COLO668 (cell line): ENCODE measurements at regions not wholly inside any gene's neighbourhood (a gene's known extent, or its start where the extent isn't known, plus 50 kb on each side); places are given as distances from the start of the nearest gene placed in this dataset.
"Not testable (repeated sequence)": the region's sequence is repeated elsewhere in the genome, so short reads cannot be mapped to it uniquely, and the experiment has no call there.

Source experiments
- DNase-seq: peaks from one replicate; lab custom pipeline; 2025; ENCODE audit not compliant: unreplicated experiment; lab: John Stamatoyannopoulos, UW

DNA sequence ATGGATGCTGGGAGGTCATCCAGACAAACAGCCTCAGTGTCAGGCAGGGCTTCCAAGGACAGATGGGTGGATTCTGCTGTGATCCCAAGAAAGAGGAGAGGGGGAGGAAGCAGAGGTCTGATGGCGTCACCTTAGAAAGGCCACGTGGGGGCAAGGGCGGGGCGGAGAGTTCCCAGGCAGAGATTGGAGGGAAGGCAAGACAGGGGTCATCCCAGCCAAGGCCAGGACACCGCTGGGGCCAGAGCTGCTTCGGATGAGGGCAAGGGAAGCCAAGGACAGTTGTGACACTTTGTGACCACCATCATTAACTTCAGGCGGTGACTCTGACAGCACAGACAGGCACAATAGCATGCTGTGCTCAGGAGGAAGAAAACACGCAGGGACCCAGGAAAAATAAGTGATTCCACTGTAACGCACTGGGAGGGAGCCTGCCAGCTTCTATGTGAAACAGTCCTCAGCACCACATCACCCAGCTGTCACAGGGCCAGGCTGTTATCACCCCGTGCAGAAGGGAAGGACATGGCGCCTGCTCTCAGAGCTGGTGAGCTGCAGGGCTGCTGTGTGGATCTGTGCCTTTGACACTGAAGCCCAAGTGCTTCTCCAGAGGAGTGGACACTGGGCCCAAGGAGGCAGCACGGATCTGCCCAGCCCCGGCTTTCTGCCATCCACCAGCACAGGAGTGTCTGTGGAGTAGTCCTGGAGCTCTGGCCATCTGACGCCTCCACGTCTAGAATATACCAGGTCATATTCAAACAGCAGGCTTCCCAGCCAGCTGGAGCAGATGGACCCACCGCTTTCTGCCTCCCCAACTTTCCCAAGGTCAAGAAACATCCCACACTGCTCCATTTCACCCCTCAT, 204.1 kb downstream of the NDUFA10 start:
- DNase-seq: no peak

DNA sequence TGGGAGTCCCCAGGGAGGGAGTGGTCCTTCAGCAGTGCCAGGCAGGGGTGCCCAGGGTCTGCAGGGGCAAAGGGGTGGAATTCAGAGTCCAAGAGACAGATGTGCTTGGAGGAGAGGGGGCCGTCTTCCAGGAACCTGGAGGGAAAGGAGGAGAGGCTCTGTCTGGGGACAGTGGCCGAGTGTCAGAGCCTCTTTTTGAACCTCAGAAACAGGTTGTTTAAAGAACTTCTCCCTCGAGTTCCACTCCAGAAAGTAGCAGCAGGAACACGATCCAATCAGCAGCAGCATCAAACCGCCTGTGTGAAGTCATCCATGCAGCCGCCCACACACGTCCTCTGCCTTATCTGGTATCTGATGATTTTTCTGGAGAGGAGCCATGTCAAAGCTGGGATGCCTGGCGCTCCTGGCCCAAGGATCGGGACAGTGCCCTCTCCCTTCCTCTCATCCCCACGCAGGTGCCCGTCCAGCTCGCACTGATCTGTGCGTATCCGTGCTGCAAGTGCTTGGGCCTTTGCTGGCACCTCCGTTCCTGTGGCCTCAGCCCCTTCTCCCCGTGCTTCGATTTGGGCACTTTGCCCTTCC, 205.1 kb downstream of the NDUFA10 start:
- no peak for DNase-seq

DNA sequence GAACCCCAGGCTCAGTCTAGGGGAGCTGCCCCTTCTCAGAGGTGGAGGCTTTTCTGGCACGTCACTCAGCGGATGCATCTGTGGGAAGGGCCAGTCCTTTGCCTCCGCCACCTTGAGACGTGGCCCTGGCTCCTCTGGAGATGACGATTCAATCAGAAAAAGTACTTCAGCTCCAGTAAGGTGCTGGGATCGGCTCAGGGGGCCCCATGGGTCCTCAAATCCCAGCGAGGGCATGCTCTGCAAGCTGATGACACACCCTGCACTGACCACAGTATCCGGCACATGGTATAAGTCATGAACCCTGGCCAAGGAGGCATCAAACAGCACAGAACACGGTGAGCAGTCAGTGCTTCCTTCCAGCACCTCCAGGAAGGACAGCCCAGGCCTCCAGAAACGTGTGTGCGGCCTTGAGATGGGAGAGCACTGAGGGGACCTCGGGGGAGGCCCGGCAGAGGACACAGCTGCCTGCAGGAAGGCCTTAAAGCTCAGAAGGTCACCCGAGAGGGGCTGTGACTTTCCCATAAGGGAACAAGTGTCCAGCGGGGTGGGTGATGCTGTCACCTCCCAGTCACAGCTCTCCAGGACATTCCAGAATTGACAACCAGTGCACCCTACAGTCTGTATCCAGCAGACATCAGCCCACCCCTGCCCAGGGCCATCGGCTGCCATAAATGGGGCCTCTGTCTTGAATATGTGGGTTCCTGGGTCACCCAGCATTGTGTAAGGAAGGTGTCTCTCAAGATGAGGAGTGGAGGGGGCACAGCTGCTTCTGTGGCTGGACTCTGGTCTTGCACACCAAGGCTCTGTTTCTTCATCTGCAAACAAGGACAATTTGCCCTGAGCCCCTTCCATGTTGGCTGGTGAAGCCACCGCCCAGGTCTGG, 205.8 kb downstream of the NDUFA10 start:
- DNase-seq: no peak

DNA sequence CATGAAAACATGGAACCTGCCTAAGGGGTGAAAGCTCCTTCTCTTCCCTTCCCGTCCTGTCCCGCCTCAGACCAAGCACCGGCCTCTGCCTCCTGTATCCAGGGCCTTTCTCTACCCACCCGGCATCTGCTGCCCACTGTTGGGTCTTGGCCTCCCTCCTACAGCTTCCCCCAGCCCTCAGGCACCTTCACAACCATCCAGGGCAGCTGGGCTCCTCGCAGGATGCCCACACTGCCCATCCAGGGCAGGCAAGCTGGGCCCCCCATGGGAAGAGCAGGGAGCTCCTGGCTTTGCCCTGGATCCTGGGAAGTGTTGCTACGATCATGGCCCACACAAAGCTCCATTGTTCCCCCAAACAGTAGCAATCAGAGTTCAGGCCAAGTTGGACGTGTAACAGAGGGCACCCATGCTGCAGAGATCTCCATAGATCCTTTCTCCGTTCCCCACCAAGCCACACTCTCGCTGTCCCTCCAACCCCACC, 206.6 kb downstream of the NDUFA10 start:
- no peak for DNase-seq

DNA sequence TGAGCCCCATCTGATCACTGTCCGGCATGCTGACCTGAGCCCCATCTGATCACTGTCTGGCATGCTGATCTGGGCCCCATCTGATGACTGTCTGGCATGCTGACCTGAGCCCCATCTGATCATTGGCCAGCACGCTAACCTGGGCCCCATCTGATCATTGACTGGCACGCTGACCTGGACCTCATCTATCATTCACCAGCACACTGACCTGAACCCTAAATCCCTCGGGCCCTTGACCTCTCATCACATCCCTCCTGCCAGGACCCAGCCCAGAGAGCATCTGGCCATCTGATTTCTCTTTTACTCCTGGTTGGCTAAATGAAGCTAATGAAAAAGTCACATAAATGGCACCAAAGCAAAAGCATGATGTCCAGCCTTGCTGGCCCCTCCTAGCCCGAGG, 207.1 kb downstream of the NDUFA10 start:
- DNase-seq: no peak

DNA sequence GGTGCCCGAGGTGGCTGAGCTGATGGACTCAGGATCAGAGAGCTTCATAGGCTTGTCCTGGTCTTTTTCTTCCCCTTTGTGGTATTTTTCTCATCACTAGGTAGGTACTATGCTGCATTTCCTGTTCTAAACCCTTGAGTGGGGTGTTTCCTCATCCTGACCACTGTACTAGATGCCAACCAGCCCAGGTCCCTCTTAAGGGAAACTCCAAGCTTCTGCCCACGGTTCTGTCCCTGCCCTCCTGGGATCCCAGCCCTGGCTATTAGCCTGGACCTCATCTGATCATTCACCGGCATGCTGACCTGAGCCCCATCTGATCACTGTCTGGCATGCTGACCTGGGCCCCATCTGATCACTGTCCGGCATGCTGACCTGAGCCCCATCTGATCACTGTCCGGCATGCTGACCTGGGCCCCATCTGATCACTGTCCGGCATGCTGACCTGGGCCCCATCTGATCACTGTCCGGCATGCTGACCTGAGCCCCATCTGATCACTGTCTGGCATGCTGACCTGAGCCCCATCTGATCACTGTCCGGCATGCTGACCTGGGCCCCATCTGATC, 207.6 kb downstream of the NDUFA10 start:
- DNase-seq: not testable (repeated sequence)

DNA sequence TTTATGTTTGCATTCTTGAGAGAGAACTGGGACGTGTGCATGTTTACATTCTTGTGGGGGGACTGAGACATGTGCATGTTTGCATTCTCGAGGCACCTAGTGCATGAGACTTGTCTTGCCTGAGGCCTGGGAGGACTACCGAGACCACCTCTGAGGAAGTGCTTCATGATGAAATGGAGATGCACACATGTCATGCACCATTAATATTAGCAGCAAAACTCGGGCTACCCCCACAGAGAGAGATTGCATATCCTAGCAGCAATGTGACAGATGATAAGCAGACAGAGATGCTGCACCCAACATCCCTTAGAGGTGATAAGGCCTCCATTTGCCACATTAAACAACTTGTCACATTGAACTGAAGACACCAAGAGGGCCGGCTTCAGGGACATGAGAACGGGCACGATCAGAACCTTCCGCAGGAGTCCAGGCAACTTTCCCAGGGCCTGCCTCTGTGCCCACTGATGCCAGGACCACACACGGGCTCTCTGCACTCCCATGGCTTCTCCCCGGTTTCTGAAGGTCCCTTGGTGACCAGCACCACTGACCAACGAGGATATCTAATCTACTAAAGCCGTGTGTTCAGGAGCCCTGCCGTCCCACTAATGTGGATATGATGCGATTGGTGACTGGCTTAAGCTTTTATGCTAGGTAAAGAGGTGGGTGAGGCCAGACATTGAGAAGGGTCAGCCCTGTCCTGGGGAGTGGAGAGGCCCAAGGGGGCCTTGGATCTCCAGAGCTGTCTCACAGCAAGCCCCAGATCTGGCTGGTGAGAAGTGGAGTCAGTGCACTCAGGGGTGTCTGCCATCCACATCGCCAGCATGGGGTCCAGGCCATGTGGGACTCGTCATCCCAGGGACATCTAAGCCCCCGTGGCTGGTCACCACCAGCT, 208.3 kb downstream of the NDUFA10 start:
- DNase-seq: no peak

DNA sequence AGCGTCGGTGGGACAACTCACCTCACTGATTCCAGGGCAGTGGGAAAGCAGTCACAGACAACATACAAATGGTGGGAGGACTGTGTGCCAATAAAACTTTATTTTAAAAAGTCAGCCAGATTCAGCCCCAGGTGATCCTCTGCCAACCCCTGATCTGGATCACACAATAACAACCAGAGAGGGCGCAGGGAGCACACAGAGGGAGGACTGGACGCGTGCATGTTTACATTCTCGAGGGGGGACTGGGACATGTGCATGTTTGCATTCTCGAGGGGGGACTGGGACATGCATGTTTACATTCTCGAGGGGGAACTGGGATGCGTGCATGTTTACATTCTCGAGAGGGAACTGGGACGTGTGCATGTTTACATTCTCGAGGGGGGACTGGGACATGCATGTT, 209.5 kb downstream of the NDUFA10 start:
- DNase-seq: no peak

DNA sequence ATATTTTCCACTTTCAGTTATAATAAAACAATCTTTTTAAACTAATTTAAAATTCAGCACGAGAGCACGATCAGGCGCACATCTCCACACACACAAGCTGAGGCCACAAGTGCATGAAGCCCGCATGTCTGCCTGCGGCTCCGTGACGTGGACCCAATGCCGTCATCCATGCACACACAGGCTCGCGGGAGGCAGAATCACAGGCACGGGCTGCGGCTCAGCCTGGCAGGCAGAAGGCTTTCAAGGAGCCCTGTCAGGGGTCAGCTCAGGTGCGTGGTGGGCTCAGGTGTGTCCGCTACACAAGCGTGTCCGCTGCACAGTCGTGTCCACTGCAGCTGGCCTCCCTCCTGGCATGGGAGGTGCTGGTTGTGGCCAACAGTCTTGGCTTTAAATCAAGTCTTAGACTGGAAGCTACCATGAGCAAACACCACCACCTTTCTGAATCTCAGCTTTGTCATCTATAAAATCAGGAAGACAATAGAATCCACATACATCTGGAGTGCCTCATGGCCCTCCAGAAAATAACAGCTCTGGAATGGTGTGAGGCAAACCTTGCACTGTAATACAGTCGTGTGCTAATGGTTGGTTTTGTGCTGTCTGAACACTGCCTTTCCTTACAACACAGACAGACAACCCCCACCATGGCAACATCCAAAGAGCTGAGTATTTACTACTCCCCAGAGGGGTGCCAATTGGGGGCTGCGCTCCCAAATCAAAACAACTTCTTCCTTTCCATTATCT, 210.1 kb downstream of the NDUFA10 start:
- no peak for DNase-seq

DNA sequence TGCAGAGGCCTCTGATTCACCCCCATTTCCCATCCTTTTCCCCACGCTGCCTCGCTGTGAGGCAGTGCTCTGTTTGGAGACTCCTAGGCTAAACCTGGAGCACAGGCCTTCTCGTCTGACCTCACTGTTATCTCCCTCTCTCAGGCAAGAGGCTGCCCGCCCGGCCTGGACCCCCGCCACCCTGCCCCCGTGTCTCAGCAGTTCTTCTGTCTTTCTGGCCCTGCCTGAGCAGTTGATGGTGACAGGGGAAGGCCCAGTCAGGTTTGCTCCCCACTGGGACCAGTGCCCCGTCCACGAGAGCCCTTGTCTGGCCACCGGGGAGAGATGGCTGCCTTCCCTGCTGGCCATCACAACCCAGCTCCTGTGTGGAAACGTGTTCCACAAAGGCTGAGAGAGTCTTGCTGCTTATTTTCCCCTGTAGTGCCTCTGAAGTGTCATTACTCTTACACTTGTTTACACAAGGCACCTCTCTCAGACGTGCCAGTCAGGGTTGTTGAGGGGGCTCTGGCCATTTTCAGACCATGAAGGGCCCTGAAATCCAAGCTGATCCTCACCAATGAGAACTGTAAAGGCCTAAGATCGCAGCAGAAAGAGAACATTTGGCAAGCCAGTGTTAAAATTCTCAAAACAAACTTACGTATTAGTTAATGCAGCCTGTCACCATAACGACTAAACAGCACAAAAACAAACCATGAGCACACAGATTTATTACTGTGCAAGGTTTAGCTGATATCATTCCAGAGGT, 210.9 kb downstream of the NDUFA10 start:
- no peak for DNase-seq

DNA sequence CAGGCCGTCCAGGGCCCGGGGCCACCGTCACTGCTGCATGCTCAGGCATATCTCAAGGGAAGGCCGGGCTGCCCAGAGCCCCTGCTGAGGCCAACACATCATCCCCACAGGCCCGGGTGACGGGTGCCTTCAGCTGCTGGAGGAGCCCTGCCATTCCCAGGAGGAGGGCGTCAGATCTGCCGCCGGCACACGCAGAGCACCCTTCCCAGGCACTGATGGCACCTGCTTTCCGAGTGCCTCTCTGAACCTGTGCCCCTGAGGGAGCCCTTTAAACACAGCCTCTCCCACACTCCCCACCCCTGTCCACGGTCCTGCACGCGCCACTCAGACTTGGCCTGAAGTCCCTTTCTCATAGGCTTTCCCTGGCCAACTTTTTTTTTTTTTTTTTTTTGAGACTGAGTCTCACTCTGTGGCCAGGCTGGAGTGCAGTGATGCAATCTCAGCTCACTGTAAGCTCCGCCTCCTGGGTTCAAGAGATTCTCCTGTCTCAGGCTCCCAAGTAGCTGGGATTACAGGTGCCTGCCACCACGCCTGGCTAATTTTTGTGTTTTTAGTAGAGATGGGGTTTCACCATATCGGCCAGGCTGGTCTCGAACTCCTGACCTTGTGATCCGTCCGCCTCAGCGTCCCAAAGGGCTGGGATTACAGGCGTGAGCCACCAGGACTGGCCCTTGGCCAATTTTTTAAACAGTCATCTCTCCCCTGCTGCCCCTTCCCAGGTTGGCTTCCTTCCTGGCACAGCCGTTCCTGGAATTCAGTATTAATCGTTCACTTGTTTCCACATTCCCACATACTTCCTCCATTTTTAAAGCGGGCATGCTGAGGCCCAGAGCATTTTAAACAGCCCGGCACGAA, 211.7 kb downstream of the NDUFA10 start:
- DNase-seq: no peak

DNA sequence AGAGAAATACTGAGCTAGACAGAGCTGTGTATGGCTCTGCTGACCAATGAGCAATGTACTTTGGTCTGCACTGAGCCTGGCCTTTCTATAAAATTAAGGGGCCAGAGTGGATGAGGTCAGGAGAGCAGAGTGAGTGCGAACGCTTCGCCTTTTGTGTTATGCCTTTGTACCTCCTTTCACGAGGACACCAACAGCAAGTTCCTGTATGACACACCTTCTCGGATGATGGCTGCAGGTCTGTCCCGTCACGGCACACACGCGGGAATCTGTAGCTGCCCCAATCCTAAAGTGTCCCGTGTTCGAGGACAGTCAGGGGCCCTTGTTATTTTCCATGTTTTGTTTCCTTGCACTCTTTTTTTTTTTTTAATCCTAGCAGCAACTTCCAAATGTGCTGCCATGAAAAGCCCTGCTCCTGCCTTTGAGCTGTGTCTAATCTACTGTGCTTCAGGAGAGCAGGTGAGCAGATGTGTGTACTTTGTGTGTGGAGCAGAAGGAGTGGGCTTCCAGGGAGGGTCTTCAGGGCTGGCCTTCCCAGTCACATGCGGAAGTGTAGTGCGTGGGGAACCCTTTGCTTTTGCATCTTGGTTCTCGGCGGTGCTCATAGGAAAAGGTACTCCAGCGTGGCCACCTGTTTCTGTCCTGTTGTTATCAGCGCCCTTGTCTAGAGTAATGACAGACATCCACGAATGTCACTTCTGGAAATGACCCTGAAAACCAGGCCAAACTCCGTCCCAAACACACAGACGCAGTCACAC, 213.2 kb downstream of the NDUFA10 start:
- DNase-seq: no peak

DNA sequence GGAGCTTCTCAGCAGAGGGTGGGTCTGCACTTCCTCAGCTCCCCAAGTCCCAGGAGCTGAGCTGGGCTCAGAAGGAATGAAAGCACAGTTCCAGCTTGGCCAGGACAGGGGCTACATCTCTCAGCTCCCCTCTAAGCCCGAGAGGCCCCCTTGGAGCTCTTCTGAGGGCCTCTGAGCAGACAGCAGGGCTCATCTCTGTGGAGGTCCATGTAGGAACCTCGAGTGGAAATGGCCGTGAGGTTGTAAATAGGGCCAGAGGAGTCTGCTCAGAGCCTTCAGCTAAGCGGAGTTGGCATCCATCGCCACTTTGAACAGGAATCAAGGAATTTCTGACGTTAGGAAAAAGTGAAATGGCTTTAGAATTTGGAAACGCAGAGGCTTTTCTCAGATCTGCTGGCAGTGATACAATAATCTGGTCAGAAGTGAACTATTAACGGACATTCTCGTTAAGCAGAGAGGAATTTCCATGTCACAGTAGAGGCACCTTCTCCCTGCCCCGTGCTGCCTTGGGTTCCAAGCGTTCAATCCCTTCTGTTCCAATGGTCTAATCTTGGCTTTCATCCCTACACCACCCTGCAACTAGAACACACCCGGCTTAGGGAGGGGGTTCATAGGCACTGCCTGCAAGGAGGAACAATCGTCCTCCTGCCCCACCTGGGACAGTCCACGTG, 213.9 kb downstream of the NDUFA10 start:
- no peak for DNase-seq

DNA sequence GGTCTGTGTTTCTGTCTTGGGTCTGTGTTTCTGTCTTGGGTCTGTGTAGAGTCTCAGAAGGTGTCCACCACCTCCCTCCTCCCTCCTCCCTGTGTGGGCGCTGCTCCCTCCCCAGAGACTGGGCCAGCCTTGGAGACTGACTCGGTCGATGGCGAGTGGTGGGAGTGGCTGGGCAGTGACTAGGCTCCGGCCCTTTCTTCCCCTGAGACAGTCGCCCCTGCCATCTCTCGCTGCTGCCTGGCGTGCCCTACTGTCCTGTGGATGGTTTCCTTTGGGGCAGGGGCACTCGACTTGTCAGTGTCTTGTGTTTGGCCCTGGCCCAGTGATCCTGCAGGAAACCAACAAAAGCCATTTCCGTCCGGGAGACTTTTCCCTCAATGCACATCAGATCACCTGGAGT, 215.8 kb downstream of the NDUFA10 start:
- DNase-seq: no peak

DNA sequence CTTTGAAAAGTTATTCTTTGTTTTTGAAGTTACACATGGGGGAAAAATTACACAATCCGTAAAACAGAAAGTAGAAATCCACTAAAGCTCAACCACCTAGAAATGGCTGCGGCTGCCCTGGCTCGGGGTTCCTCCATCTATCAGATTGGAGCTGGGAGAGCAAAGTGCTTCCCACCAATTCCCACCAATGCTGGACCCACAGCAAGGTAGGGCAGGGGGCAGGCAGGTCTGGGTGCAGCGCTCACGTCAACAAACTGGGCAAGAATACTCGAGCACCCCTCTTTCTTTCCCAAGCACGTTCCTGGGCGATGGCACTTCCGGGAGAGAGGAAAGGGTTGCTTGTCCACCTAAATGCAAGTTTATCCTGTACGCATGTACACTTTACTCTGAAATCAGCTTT, 217.6 kb downstream of the NDUFA10 start:
- DNase-seq: no peak

DNA sequence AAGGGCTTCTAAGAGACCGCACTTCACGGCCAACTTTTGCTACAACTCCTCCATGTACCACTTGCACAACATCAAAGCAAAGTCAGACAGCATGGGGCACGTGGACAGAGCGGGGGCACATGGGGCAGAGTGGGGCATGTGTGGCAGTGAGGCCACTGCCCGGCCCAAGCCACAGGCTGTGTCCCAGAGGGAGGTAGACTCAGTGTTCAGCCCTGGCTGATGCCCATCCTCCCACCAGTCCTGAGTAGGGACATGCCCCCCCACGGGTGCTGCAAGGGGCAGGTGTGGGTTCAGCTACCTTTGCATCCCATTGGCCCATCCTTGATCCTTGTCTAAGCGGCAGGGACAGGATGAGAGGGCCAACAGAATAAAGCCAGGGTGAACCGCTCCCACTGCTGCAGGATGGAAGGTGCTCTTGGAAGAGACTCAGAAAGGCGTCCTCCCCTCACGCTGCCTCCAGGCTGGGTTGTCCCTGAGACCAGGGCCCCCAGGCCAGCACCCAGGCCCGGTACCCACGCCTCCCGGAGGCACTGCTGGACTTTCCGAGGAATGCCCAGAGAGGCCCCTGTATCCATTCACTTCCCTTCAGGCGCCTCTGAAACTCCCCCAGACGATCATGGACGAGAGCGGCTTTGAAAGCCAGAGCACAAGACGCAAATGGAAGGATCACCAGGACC, 218.2 kb downstream of the NDUFA10 start:
- no peak for DNase-seq
